Spleen (tissue), 11 donors: ENCODE measurements at regions not wholly inside any gene's neighbourhood (a gene's known extent, or its start where the extent isn't known, plus 50 kb on each side); places are given as distances from the start of the nearest gene placed in this dataset.

ENCODE experiments used
- DNase-seq: peaks from one replicate; pipeline ENCODE4 v3.0.0-alpha.2; 2020
- H3K27ac ChIP-seq, 8 donors: fragments of 200-600 bp; sonication (generic) in 7 of 8; 1 replicate in 4 of 8; 2 replicates in 4 of 8; pipeline versions ENCODE4 v1.5.0 to v1.8.0; 2016 to 2021; ENCODE audit warnings: inconsistent platforms in 4 of 8, mild to moderate bottlenecking in 4 of 8, moderate library complexity in 1 of 8
- H3K27me3 ChIP-seq, 7 donors: fragments of 200-600 bp; sonication (generic) in 6 of 7; replicated peaks in 1 of 7; 1 replicate in 4 of 7; 2 replicates in 3 of 7; pipeline versions ENCODE4 v1.5.0 to v1.8.0; 2016 to 2021; ENCODE audit warnings: inconsistent platforms in 3 of 7, mild to moderate bottlenecking in 1 of 7
- H3K36me3 ChIP-seq, 6 donors: fragments of 200-600 bp; sonication (generic) in 5 of 6; 1 replicate in 4 of 6; 2 replicates in 2 of 6; pipeline versions ENCODE4 v1.5.0 to v1.8.0; 2016 to 2021; ENCODE audit warnings: inconsistent platforms in 2 of 6
- H3K4me1 ChIP-seq, 6 donors: fragments of 200-600 bp; sonication (generic) in 5 of 6; 1 replicate in 3 of 6; 2 replicates in 3 of 6; pipeline versions ENCODE4 v1.5.0 to v1.8.0; 2016 to 2021; ENCODE audit warnings: inconsistent platforms in 3 of 6
- H3K4me3 ChIP-seq, 8 donors: fragments of 200-600 bp; sonication (generic) in 7 of 8; 1 replicate in 4 of 8; 2 replicates in 4 of 8; pipeline versions ENCODE4 v1.5.0 to v1.8.0; 2016 to 2021; ENCODE audit warnings: inconsistent platforms in 4 of 8, mild to moderate bottlenecking in 4 of 8, moderate library complexity in 2 of 8
- H3K9me3 ChIP-seq, 8 donors: fragments of 200-600 bp; sonication (generic) in 7 of 8; 1 replicate in 4 of 8; 2 replicates in 4 of 8; pipeline versions ENCODE4 v1.5.0 to v1.8.0; 2016 to 2021; ENCODE audit warnings: inconsistent platforms in 4 of 8
- CTCF ChIP-seq, 11 experiments: fragments of 200-600 bp in 7 of 11; fragments of 450-650 bp in 4 of 11; sonication (generic) in 4 of 11; IDR thresholded peaks in 8 of 11; conservative IDR thresholded peaks in 3 of 11; 1 replicate in 7 of 11; 2 replicates in 4 of 11; pipeline versions ENCODE4 v1.4.0 to v1.8.0; 2016 to 2021; ENCODE audit warnings: antibody characterized with exemption in 11 of 11, inconsistent platforms in 4 of 11, mild to moderate bottlenecking in 1 of 11
- POLR2A ChIP-seq, 3 donors: fragments of 450-650 bp; IDR thresholded peaks; one replicate each; pipeline ENCODE4 v1.5.1; 2017; ENCODE audit warnings: antibody characterized with exemption in 3 of 3, mild to moderate bottlenecking in 1 of 3
- POLR2AphosphoS5 ChIP-seq, 3 donors: sonication (generic); formaldehyde crosslinking; IDR thresholded peaks; one replicate each; pipeline ENCODE4 v1.5.1; 2017; ENCODE audit warnings: antibody characterized with exemption in 3 of 3
- WGBS, 5 donors: extraction: QIAGEN DNeasy Blood & Tissue Kit in 3 of 5; methylation state at CpG; one replicate each; pipeline versions ENCODE4 v1.1.5 to v1.1.7; 2013 to 2018; 5-methylcytosine and 5-hydroxymethylcytosine counted together
- intact Hi-C: fragments of 100-400 bp; cut with DNase I; formaldehyde crosslinking; loops from one replicate; pipeline ENCODE4 v1.15.0; 2023; ENCODE audit warnings: low total_unique reads
- donor health status: healthy with polysubstance abuse.
- donor health status: DM: no; HTN: no; CAD: no; lungs with moderate emphysema.
- donor health status: DM: no; HTN: no; CAD: no.
- donor health status: Bipolar disorder and iron deficiency.
- donor health status: healthy.
- donor health status: DM: no; HTN: no; CAD: no.
- donor health status: DM: yes; HTN: yes; CAD: no.

GRCh38 chr15:53310709-53311108, 448.8 kb downstream of the WDR72 start:
- Histone ChIP-seq H3K4me1 (no peaks in the 10 kb centered on the region), H3K36me3 (no peaks in the 10 kb centered on the region), H3K9me3 (no peaks in the 10 kb centered on the region), H3K4me3 (no peak overlapping the region), H3K27me3 (peaks cover 0 to 6% (median 0%) of the 10 kb centered on the region in 7 donors), H3K27ac (no peak overlapping the region)
- no peak for TF ChIP-seq POLR2A (IDR thresholded peaks at IDR 0.05)
- TF ChIP-seq POLR2AphosphoS5 (IDR thresholded peaks at IDR 0.05): no peak
- TF ChIP-seq CTCF (IDR thresholded peaks at IDR 0.05 in 8 of 11, conservative IDR thresholded peaks at IDR 0.05 in 3 of 11): no peak
- DNase-seq: no peak
- 78 to 94% (median 90%) methylated on average over 1 of the region's 1 CpG for WGBS, 5 donors
- intact Hi-C loops: no loop called here

GRCh38 chr15:53307952-53308624, 451.4 kb downstream of the WDR72 start:
- DNase-seq: no peak
- H3K27me3 ChIP-seq: peaks cover 0 to under 1% (median 0%) of the 10 kb centered on the region in 7 donors
- H3K27ac ChIP-seq: no peak overlapping the region
- H3K36me3 ChIP-seq: no peaks in the 10 kb centered on the region
- no peaks in the 10 kb centered on the region for H3K4me1 ChIP-seq
- WGBS, 5 donors: 85 to 96% (median 90%) methylated on average over 5 of the region's 5 CpGs
- H3K4me3 ChIP-seq: no peak overlapping the region
- TF ChIP-seq CTCF (IDR thresholded peaks at IDR 0.05 in 8 of 11, conservative IDR thresholded peaks at IDR 0.05 in 3 of 11) (no peak), POLR2A (IDR thresholded peaks at IDR 0.05) (no peak), POLR2AphosphoS5 (IDR thresholded peaks at IDR 0.05) (no peak)
- peaks cover 0 to 10% (median 0%) of the 10 kb centered on the region in 8 donors for H3K9me3 ChIP-seq
- intact Hi-C loops: no loop called here

GRCh38 chr15:53305554-53305953, 453.9 kb downstream of the WDR72 start:
- Histone ChIP-seq H3K4me1 (no peaks in the 10 kb centered on the region), H3K27me3 (no peaks in the 10 kb centered on the region), H3K27ac (no peak overlapping the region), H3K36me3 (no peaks in the 10 kb centered on the region), H3K4me3 (no peak overlapping the region), H3K9me3 (peaks cover 0 to 10% (median 0%) of the 10 kb centered on the region in 8 donors)
- TF ChIP-seq POLR2A (IDR thresholded peaks at IDR 0.05) (no peak), POLR2AphosphoS5 (IDR thresholded peaks at IDR 0.05) (no peak), CTCF (IDR thresholded peaks at IDR 0.05 in 8 of 11, conservative IDR thresholded peaks at IDR 0.05 in 3 of 11) (no peak)
- intact Hi-C loops: no loop called here
- 70 to 86% (median 81%) methylated on average over 2 of the region's 2 CpGs for WGBS, 5 donors
- no peak for DNase-seq

GRCh38 chr15:53305101-53305500, 454.4 kb downstream of the WDR72 start:
- Histone ChIP-seq H3K4me3 (no peak overlapping the region), H3K4me1 (no peaks in the 10 kb centered on the region), H3K27me3 (no peaks in the 10 kb centered on the region), H3K36me3 (no peaks in the 10 kb centered on the region), H3K9me3 (peaks cover 0 to 10% (median 0%) of the 10 kb centered on the region in 8 donors), H3K27ac (no peak overlapping the region)
- 44 to 100% (median 94%) methylated on average over 1 of the region's 1 CpG for WGBS, 5 donors
- TF ChIP-seq POLR2AphosphoS5 (IDR thresholded peaks at IDR 0.05) (no peak), POLR2A (IDR thresholded peaks at IDR 0.05) (no peak), CTCF (IDR thresholded peaks at IDR 0.05 in 8 of 11, conservative IDR thresholded peaks at IDR 0.05 in 3 of 11) (no peak)
- DNase-seq: no peak
- intact Hi-C loops: no loop called here
